Omental fat pad (tissue), 3 donors: ENCODE measurements at regions not wholly inside any gene's neighbourhood (a gene's known extent, or its start where the extent isn't known, plus 50 kb on each side); places are given as distances from the start of the nearest gene placed in this dataset.

ENCODE experiments used
- ATAC-seq: fragments of 150-250 bp; one replicate; pipeline ENCODE4 v1.9.1; 2016; ENCODE audit warnings: mild to moderate bottlenecking, moderate library complexity; ENCODE audit not compliant: low FRiP score
- DNase-seq: peaks from one replicate; pipeline ENCODE4 v3.0.0-alpha.2; 2019; ENCODE audit warnings: low spot score
- CTCF ChIP-seq, 3 donors: fragments of 450-650 bp; IDR thresholded peaks; one replicate each; pipeline ENCODE4 v1.5.1; 2016 to 2017; ENCODE audit warnings: antibody characterized with exemption in 3 of 3, mild to moderate bottlenecking in 3 of 3, moderate library complexity in 2 of 3

- no peak for TF ChIP-seq CTCF (IDR thresholded peaks at IDR 0.05)
- no peak for ATAC-seq
- DNase-seq, result no peak
These were observed 834.7 kb downstream of the GALC start for GRCh38 chr14:87158283-87158682.

- TF ChIP-seq CTCF (IDR thresholded peaks at IDR 0.05), result no peak
- no peak for ATAC-seq
- no peak for DNase-seq
These were observed 836.1 kb downstream of the GALC start for GRCh38 chr14:87156878-87157277.

- TF ChIP-seq CTCF (IDR thresholded peaks at IDR 0.05), result no peak
- DNase-seq (no peak), ATAC-seq (no peak)
These were observed 837.0 kb downstream of the GALC start for GRCh38 chr14:87155856-87156488.

- no peak for DNase-seq
- TF ChIP-seq CTCF (IDR thresholded peaks at IDR 0.05), result no peak
- no peak for ATAC-seq
These were observed 839.1 kb downstream of the GALC start for GRCh38 chr14:87153901-87154300.

- DNase-seq (no peak), ATAC-seq (no peak)
- TF ChIP-seq CTCF (IDR thresholded peaks at IDR 0.05), result no peak
These were observed 839.6 kb downstream of the GALC start for GRCh38 chr14:87153391-87153790.

- DNase-seq (no peak), ATAC-seq (no peak)
- no peak for TF ChIP-seq CTCF (IDR thresholded peaks at IDR 0.05)
These were observed 840.3 kb downstream of the GALC start for GRCh38 chr14:87152693-87153092.

GRCh38 chr14:87149583-87150354, 843.2 kb downstream of the GALC start:
- TF ChIP-seq CTCF (IDR thresholded peaks at IDR 0.05), result no peak
- ATAC-seq (peak; percentile 83), DNase-seq (no peak)
